Muscle layer of colon (tissue), 2 donors: ENCODE measurements at regions not wholly inside any gene's neighbourhood (a gene's known extent, or its start where the extent isn't known, plus 50 kb on each side); places are given as distances from the start of the nearest gene placed in this dataset.

Experiments
- H3K27ac ChIP-seq: one replicate; pipeline ENCODE4 v1.7.0; 2013; ENCODE audit warnings: low read depth, mild to moderate bottlenecking, low read length, moderate library complexity
- H3K27me3 ChIP-seq, 2 donors: one replicate each; pipeline ENCODE4 v1.7.0; 2013; ENCODE audit warnings: low read length in 2 of 2, mild to moderate bottlenecking in 2 of 2; ENCODE audit not compliant: insufficient read depth in 2 of 2, control insufficient read depth in 1 of 2
- H3K36me3 ChIP-seq: one replicate; pipeline ENCODE4 v1.7.0; 2013; ENCODE audit warnings: mild to moderate bottlenecking, low read length; ENCODE audit not compliant: insufficient read depth
- H3K4me1 ChIP-seq: one replicate; pipeline ENCODE4 v1.7.0; 2013; ENCODE audit warnings: mild to moderate bottlenecking, low read length; ENCODE audit not compliant: insufficient read depth
- H3K4me3 ChIP-seq, 2 donors: one replicate each; pipeline ENCODE4 v1.7.0; 2013; ENCODE audit warnings: low read length in 2 of 2, low read depth in 1 of 2, mild to moderate bottlenecking in 1 of 2, moderate library complexity in 1 of 2
- H3K9ac ChIP-seq: one replicate; pipeline ENCODE4 v1.7.0; 2013; ENCODE audit warnings: low read length
- H3K9me3 ChIP-seq: one replicate; pipeline ENCODE4 v1.7.0; 2013; ENCODE audit warnings: mild to moderate bottlenecking, low read length
- donor health status: abdominal sarcoma.
- donor health status: Adenocarcinoma of cecum.

- H3K4me1 ChIP-seq: no peaks in the 10 kb centered on the region
These were observed 472.9 kb downstream of the PREX1 start for GRCh38 chr20:48354903-48355302.

GRCh38 chr20:48354320-48354876 lies 473.4 kb downstream of the PREX1 start:
- H3K27me3 ChIP-seq: no peaks in the 10 kb centered on the region
- H3K4me1 ChIP-seq: no peaks in the 10 kb centered on the region
- H3K27ac ChIP-seq: no peak overlapping the region
- H3K9me3 ChIP-seq: no peaks in the 10 kb centered on the region
- H3K4me3 ChIP-seq: no peak overlapping the region
- H3K36me3 ChIP-seq: no peaks in the 10 kb centered on the region
- no peak overlapping the region for H3K9ac ChIP-seq

More at GRCh38 chr20:48354903-48355302, 472.9 kb downstream of the PREX1 start:
- no peak overlapping the region for H3K27ac ChIP-seq
- H3K27me3 ChIP-seq: no peaks in the 10 kb centered on the region
- no peaks in the 10 kb centered on the region for H3K9me3 ChIP-seq
- no peak overlapping the region for H3K4me3 ChIP-seq
- H3K9ac ChIP-seq: no peak overlapping the region
- no peaks in the 10 kb centered on the region for H3K36me3 ChIP-seq

- Histone ChIP-seq H3K4me1 (no peaks in the 10 kb centered on the region), H3K27ac (no peak overlapping the region)
These were observed 475.2 kb downstream of the PREX1 start for GRCh38 chr20:48352628-48353027.

GRCh38 chr20:48352042-48352441 lies 475.8 kb downstream of the PREX1 start:
- H3K27me3 ChIP-seq: no peaks in the 10 kb centered on the region
- H3K27ac ChIP-seq: no peak overlapping the region
- H3K9me3 ChIP-seq: no peaks in the 10 kb centered on the region
- H3K36me3 ChIP-seq: no peaks in the 10 kb centered on the region
- no peak overlapping the region for H3K9ac ChIP-seq
- H3K4me1 ChIP-seq: no peaks in the 10 kb centered on the region
- no peak overlapping the region for H3K4me3 ChIP-seq

More at GRCh38 chr20:48352628-48353027, 475.2 kb downstream of the PREX1 start:
- H3K9me3 ChIP-seq: no peaks in the 10 kb centered on the region
- no peaks in the 10 kb centered on the region for H3K36me3 ChIP-seq
- H3K9ac ChIP-seq: no peak overlapping the region
- H3K4me3 ChIP-seq: no peak overlapping the region
- H3K27me3 ChIP-seq: no peaks in the 10 kb centered on the region

- no peak overlapping the region for H3K27ac ChIP-seq
- H3K9me3 ChIP-seq: no peaks in the 10 kb centered on the region
- no peaks in the 10 kb centered on the region for H3K36me3 ChIP-seq
- no peak overlapping the region for H3K9ac ChIP-seq
- H3K27me3 ChIP-seq: no peaks in the 10 kb centered on the region
- H3K4me3 ChIP-seq: no peak overlapping the region
- no peaks in the 10 kb centered on the region for H3K4me1 ChIP-seq
These were observed 477.3 kb downstream of the PREX1 start for GRCh38 chr20:48350313-48350988.

- H3K4me3 ChIP-seq: no peak overlapping the region
- H3K9ac ChIP-seq: no peak overlapping the region
- H3K9me3 ChIP-seq: no peaks in the 10 kb centered on the region
- no peaks in the 10 kb centered on the region for H3K36me3 ChIP-seq
- no peak overlapping the region for H3K27ac ChIP-seq
- H3K27me3 ChIP-seq: no peaks in the 10 kb centered on the region
- H3K4me1 ChIP-seq: no peaks in the 10 kb centered on the region
These were observed 478.1 kb downstream of the PREX1 start for GRCh38 chr20:48349656-48350055.

GRCh38 chr20:48348022-48348421 lies 479.8 kb downstream of the PREX1 start:
- H3K9ac ChIP-seq: no peak overlapping the region
- H3K4me3 ChIP-seq: no peak overlapping the region
- no peaks in the 10 kb centered on the region for H3K9me3 ChIP-seq

GRCh38 chr20:48342822-48343513 lies 484.8 kb downstream of the PREX1 start:
- no peaks in the 10 kb centered on the region for H3K9me3 ChIP-seq
- no peaks in the 10 kb centered on the region for H3K27me3 ChIP-seq
- H3K36me3 ChIP-seq: no peaks in the 10 kb centered on the region
- no peak overlapping the region for H3K27ac ChIP-seq
- H3K4me1 ChIP-seq: peaks cover 23% of the 10 kb centered on the region
- H3K4me3 ChIP-seq: no peak overlapping the region
- H3K9ac ChIP-seq: no peak overlapping the region

More at GRCh38 chr20:48348022-48348421, 479.8 kb downstream of the PREX1 start:
- Histone ChIP-seq H3K4me1 (no peaks in the 10 kb centered on the region), H3K27ac (no peak overlapping the region), H3K27me3 (no peaks in the 10 kb centered on the region), H3K36me3 (no peaks in the 10 kb centered on the region)

GRCh38 chr20:48340883-48341281 lies 486.9 kb downstream of the PREX1 start:
- Histone ChIP-seq H3K27ac (no peak overlapping the region), H3K9ac (no peak overlapping the region), H3K27me3 (no peaks in the 10 kb centered on the region), H3K36me3 (no peaks in the 10 kb centered on the region), H3K9me3 (no peaks in the 10 kb centered on the region), H3K4me1 (peaks cover 23% of the 10 kb centered on the region), H3K4me3 (no peak overlapping the region)

GRCh38 chr20:48339986-48340882 lies 487.6 kb downstream of the PREX1 start:
- Histone ChIP-seq H3K4me3 (peak overlapping the region in 1 of 2 donors; percentile 22), H3K9ac (no peak overlapping the region), H3K27me3 (no peaks in the 10 kb centered on the region), H3K9me3 (no peaks in the 10 kb centered on the region), H3K4me1 (peaks cover 23% of the 10 kb centered on the region), H3K27ac (peak overlapping the region; percentile 16), H3K36me3 (no peaks in the 10 kb centered on the region)
